ENCODE measurements at regions not wholly inside any gene's neighbourhood (a gene's known extent, or its start where the extent isn't known, plus 50 kb on each side); places are given as distances from the start of the nearest gene placed in this dataset.
A peak's percentile ranks its signal among the peaks of the same experiment; 100 is the strongest.

GRCh38 chr3:64827019-64827418, 139.2 kb upstream of the ADAMTS9 start:
- no peak overlapping the region for H3K4me3 ChIP-seq (ENCODE audit: low read length)
- TF ChIP-seq CTCF (conservative IDR thresholded peaks at IDR 0.05; ENCODE audit: low read depth, low read length) = no peak
- DNase-seq (ENCODE audit: low read depth) = no peak

GRCh38 chr3:64825404-64826120, 137.8 kb upstream of the ADAMTS9 start:
- H3K4me3 ChIP-seq (ENCODE audit: low read length) = no peak overlapping the region
- DNase-seq (ENCODE audit: low read depth) = no peak
- no peak for TF ChIP-seq CTCF (conservative IDR thresholded peaks at IDR 0.05; ENCODE audit: low read depth, low read length)

- TF ChIP-seq CTCF (conservative IDR thresholded peaks at IDR 0.05; ENCODE audit: low read depth, low read length) = no peak
These were observed 136.7 kb upstream of the ADAMTS9 start for GRCh38 chr3:64824394-64824909.

GRCh38 chr3:64818196-64818595, 130.4 kb upstream of the ADAMTS9 start:
- no peak for TF ChIP-seq CTCF (conservative IDR thresholded peaks at IDR 0.05; ENCODE audit: low read depth, low read length)
- no peak overlapping the region for H3K4me3 ChIP-seq (ENCODE audit: low read length)
- DNase-seq (ENCODE audit: low read depth) = no peak

More at GRCh38 chr3:64824394-64824909, 136.7 kb upstream of the ADAMTS9 start:
- peak; percentile 71 for DNase-seq (ENCODE audit: low read depth)
- no peak overlapping the region for H3K4me3 ChIP-seq (ENCODE audit: low read length)

- TF ChIP-seq CTCF (conservative IDR thresholded peaks at IDR 0.05; ENCODE audit: low read depth, low read length) = no peak
- no peak overlapping the region for H3K4me3 ChIP-seq (ENCODE audit: low read length)
- no peak for DNase-seq (ENCODE audit: low read depth)
These were observed 128.6 kb upstream of the ADAMTS9 start for GRCh38 chr3:64816355-64816754.

GRCh38 chr3:64815789-64816188, 128.0 kb upstream of the ADAMTS9 start:
- DNase-seq (ENCODE audit: low read depth) = no peak
- TF ChIP-seq CTCF (conservative IDR thresholded peaks at IDR 0.05; ENCODE audit: low read depth, low read length) = no peak
- H3K4me3 ChIP-seq (ENCODE audit: low read length) = no peak overlapping the region

GRCh38 chr3:64815195-64815631, 127.4 kb upstream of the ADAMTS9 start:
- H3K4me3 ChIP-seq (ENCODE audit: low read length) = no peak overlapping the region
- no peak for TF ChIP-seq CTCF (conservative IDR thresholded peaks at IDR 0.05; ENCODE audit: low read depth, low read length)
- DNase-seq (ENCODE audit: low read depth) = peak; percentile 27
